Hepatocyte (in vitro differentiated cells): ENCODE measurements at regions not wholly inside any gene's neighbourhood (a gene's known extent, or its start where the extent isn't known, plus 50 kb on each side); places are given as distances from the start of the nearest gene placed in this dataset.

Experiments used
- DNase-seq: peaks from one replicate; pipeline ENCODE4 v3.0.0-alpha.2; 2016; ENCODE audit warnings: low spot score
- H2AFZ ChIP-seq: fragments of 200-600 bp; sonication (generic); 2 replicates; pipeline ENCODE4 v1.6.0; 2016; ENCODE audit warnings: antibody characterized with exemption, mild to moderate bottlenecking
- H3K27ac ChIP-seq: fragments of 200-600 bp; sonication (generic); 2 replicates; pipeline ENCODE4 v1.5.1; 2016; ENCODE audit warnings: mild to moderate bottlenecking
- H3K27me3 ChIP-seq: fragments of 200-600 bp; sonication (generic); 2 replicates; pipeline ENCODE4 v1.6.1; 2016
- H3K36me3 ChIP-seq: fragments of 200-600 bp; sonication (generic); replicated peaks from 2 replicates; pipeline ENCODE4 v1.5.1; 2016; ENCODE audit warnings: low read depth; ENCODE audit not compliant: insufficient read depth
- H3K4me1 ChIP-seq: fragments of 200-600 bp; sonication (generic); 2 replicates; pipeline ENCODE4 v1.5.1; 2016; ENCODE audit warnings: mild to moderate bottlenecking, moderate library complexity; ENCODE audit not compliant: insufficient read depth
- H3K4me2 ChIP-seq: fragments of 200-600 bp; sonication (generic); 2 replicates; pipeline ENCODE4 v1.6.0; 2016
- H3K4me3 ChIP-seq: fragments of 200-600 bp; sonication (generic); 2 replicates; pipeline ENCODE4 v1.5.1; 2016; ENCODE audit warnings: mild to moderate bottlenecking
- H3K79me2 ChIP-seq: fragments of 200-600 bp; sonication (generic); 2 replicates; pipeline ENCODE4 v1.6.0; 2017; ENCODE audit warnings: mild to moderate bottlenecking
- H3K9me2 ChIP-seq: fragments of 200-600 bp; sonication (generic); replicated peaks from 2 replicates; pipeline ENCODE4 v1.6.0; 2017; ENCODE audit warnings: mild to moderate bottlenecking; ENCODE audit not compliant: insufficient read depth
- H3K9me3 ChIP-seq: fragments of 200-600 bp; sonication (generic); 2 replicates; pipeline ENCODE4 v1.5.1; 2016; ENCODE audit warnings: low read depth, mild to moderate bottlenecking
- H4K20me1 ChIP-seq: fragments of 200-600 bp; sonication (generic); 2 replicates; pipeline ENCODE4 v1.6.0; 2016; ENCODE audit warnings: mild to moderate bottlenecking; ENCODE audit not compliant: insufficient read depth, poor library complexity, severe bottlenecking
- CTCF ChIP-seq: fragments of 200-600 bp; sonication (generic); IDR thresholded peaks from 2 replicates; pipeline ENCODE4 v1.5.1; 2016; ENCODE audit warnings: antibody characterized with exemption, mild to moderate bottlenecking; ENCODE audit not compliant: poor library complexity
- EZH2 ChIP-seq: fragments of 200-600 bp; sonication (generic); IDR thresholded peaks from 2 replicates; pipeline ENCODE4 v1.6.1; 2016; ENCODE audit warnings: antibody characterized with exemption, mild to moderate bottlenecking, borderline replicate concordance
- EZH2phosphoT487 ChIP-seq: fragments of 200-600 bp; sonication (generic); IDR thresholded peaks from one replicate; pipeline ENCODE4 v1.6.1; 2018; ENCODE audit warnings: antibody characterized with exemption, mild to moderate bottlenecking, low read depth, moderate library complexity; ENCODE audit not compliant: unreplicated experiment, severe bottlenecking
- WGBS: methylation state at CpG from one replicate; pipeline ENCODE4 v1.1.6; 2016; ENCODE audit warnings: low lambda C conversion rate; ENCODE audit errors: missing lambda C conversion rate; 5-methylcytosine and 5-hydroxymethylcytosine counted together

GRCh38 chr3:117893001-117893400 lies 1141.6 kb downstream of the IGSF11 start:
- Histone ChIP-seq H3K9me3 (no peaks in the 10 kb centered on the region), H3K36me3 (no peaks in the 10 kb centered on the region), H2AFZ (no peak overlapping the region), H3K4me1 (peaks cover 6% of the 10 kb centered on the region), H3K27ac (no peak overlapping the region), H3K27me3 (no peaks in the 10 kb centered on the region), H4K20me1 (no peaks in the 10 kb centered on the region), H3K4me2 (no peak overlapping the region), H3K9me2 (no peaks in the 10 kb centered on the region), H3K4me3 (no peak overlapping the region), H3K79me2 (no peaks in the 10 kb centered on the region)
- TF ChIP-seq CTCF (no peak), EZH2phosphoT487 (no peak), EZH2 (no peak)
- DNase-seq = no peak

- no peaks in the 10 kb centered on the region for H3K9me2 ChIP-seq
- DNase-seq = no peak
- H3K4me2 ChIP-seq = no peak overlapping the region
- no peaks in the 10 kb centered on the region for H3K36me3 ChIP-seq
- H3K79me2 ChIP-seq = no peaks in the 10 kb centered on the region
- H2AFZ ChIP-seq = no peak overlapping the region
- H3K4me1 ChIP-seq = peaks cover 6% of the 10 kb centered on the region
- H3K27ac ChIP-seq = no peak overlapping the region
- TF ChIP-seq EZH2 = no peak
- no peak for TF ChIP-seq CTCF
- TF ChIP-seq EZH2phosphoT487 = no peak
- 55% methylated on average over 2 of the region's 2 CpGs for WGBS
- no peaks in the 10 kb centered on the region for H3K9me3 ChIP-seq
- H3K27me3 ChIP-seq = no peaks in the 10 kb centered on the region
- H4K20me1 ChIP-seq = no peaks in the 10 kb centered on the region
- no peak overlapping the region for H3K4me3 ChIP-seq
Measured at GRCh38 chr3:117893638-117894037, 1141.0 kb downstream of the IGSF11 start.

- no peaks in the 10 kb centered on the region for H3K4me1 ChIP-seq
- no peak overlapping the region for H2AFZ ChIP-seq
- no peaks in the 10 kb centered on the region for H3K9me3 ChIP-seq
- no peak for TF ChIP-seq EZH2phosphoT487
- peak; percentile 25 for TF ChIP-seq CTCF
- TF ChIP-seq EZH2 = no peak
- H3K79me2 ChIP-seq = no peaks in the 10 kb centered on the region
- WGBS = 59% methylated on average over 6 of the region's 6 CpGs
- H3K27ac ChIP-seq = no peak overlapping the region
- H3K9me2 ChIP-seq = no peaks in the 10 kb centered on the region
- no peaks in the 10 kb centered on the region for H4K20me1 ChIP-seq
- DNase-seq = peak; percentile 7
- H3K4me3 ChIP-seq = no peak overlapping the region
- H3K27me3 ChIP-seq = no peaks in the 10 kb centered on the region
- no peak overlapping the region for H3K4me2 ChIP-seq
- H3K36me3 ChIP-seq = no peaks in the 10 kb centered on the region
Measured at GRCh38 chr3:117898722-117899522, 1135.7 kb downstream of the IGSF11 start.

- no peaks in the 10 kb centered on the region for H3K27me3 ChIP-seq
- H3K9me2 ChIP-seq = no peaks in the 10 kb centered on the region
- H3K4me1 ChIP-seq = no peaks in the 10 kb centered on the region
- H2AFZ ChIP-seq = no peak overlapping the region
- H3K79me2 ChIP-seq = no peaks in the 10 kb centered on the region
- no peak for DNase-seq
- no peaks in the 10 kb centered on the region for H4K20me1 ChIP-seq
- no peaks in the 10 kb centered on the region for H3K9me3 ChIP-seq
- TF ChIP-seq CTCF = no peak
- TF ChIP-seq EZH2 = no peak
- TF ChIP-seq EZH2phosphoT487 = no peak
- no peak overlapping the region for H3K4me2 ChIP-seq
- no peak overlapping the region for H3K4me3 ChIP-seq
- H3K36me3 ChIP-seq = no peaks in the 10 kb centered on the region
- H3K27ac ChIP-seq = no peak overlapping the region
Measured at GRCh38 chr3:117903226-117903625, 1131.4 kb downstream of the IGSF11 start.
